H9 (cell line): ENCODE measurements at regions not wholly inside any gene's neighbourhood (a gene's known extent, or its start where the extent isn't known, plus 50 kb on each side); places are given as distances from the start of the nearest gene placed in this dataset.

Experiments used
- DNase-seq: peaks from one replicate; pipeline ENCODE4 v3.0.0-alpha.2; 2017
- H2AFZ ChIP-seq: one replicate; pipeline ENCODE4 v1.6.1; 2013; ENCODE audit warnings: mild to moderate bottlenecking, low read length, control low read depth, moderate library complexity
- H2AK5ac ChIP-seq: 2 replicates; pipeline ENCODE4 v1.6.1; 2013; ENCODE audit warnings: low read length, control low read depth, mixed read lengths; ENCODE audit not compliant: insufficient read length
- H2BK120ac ChIP-seq: one replicate; pipeline ENCODE4 v1.6.1; 2013; ENCODE audit warnings: low read depth, mild to moderate bottlenecking, low read length, control low read depth, inconsistent platforms; ENCODE audit not compliant: poor library complexity, severe bottlenecking
- H2BK12ac ChIP-seq: 2 replicates; pipeline ENCODE4 v1.6.1; 2013; ENCODE audit warnings: low read length, control low read depth, mixed read lengths, low read depth; ENCODE audit not compliant: insufficient read length
- H2BK15ac ChIP-seq: 2 replicates; pipeline ENCODE4 v1.6.1; 2013; ENCODE audit warnings: low read depth, low read length, control low read depth
- H2BK20ac ChIP-seq: one replicate; pipeline ENCODE4 v1.6.1; 2013; ENCODE audit warnings: low read depth, mild to moderate bottlenecking, low read length, control low read depth, inconsistent platforms; ENCODE audit not compliant: poor library complexity, severe bottlenecking
- H2BK5ac ChIP-seq: 2 replicates; pipeline ENCODE4 v1.6.1; 2013; ENCODE audit warnings: low read length, control low read depth, mixed read lengths; ENCODE audit not compliant: insufficient read length
- H3K14ac ChIP-seq: 2 replicates; pipeline ENCODE4 v1.6.1; 2013; ENCODE audit warnings: low read length, control low read depth; ENCODE audit not compliant: insufficient read depth
- H3K18ac ChIP-seq: 2 replicates; pipeline ENCODE4 v1.6.1; 2013; ENCODE audit warnings: low read depth, mild to moderate bottlenecking, mixed read lengths, low read length, control low read depth; ENCODE audit not compliant: insufficient read length
- H3K23ac ChIP-seq: 2 replicates; pipeline ENCODE4 v1.6.1; 2013; ENCODE audit warnings: low read length, control low read depth, mixed read lengths, low read depth; ENCODE audit not compliant: insufficient read length
- H3K23me2 ChIP-seq: 2 replicates; pipeline ENCODE4 v1.6.1; 2013; ENCODE audit warnings: low read depth, mild to moderate bottlenecking, mixed read lengths, low read length, control low read depth; ENCODE audit not compliant: insufficient read length, poor library complexity, severe bottlenecking
- H3K27ac ChIP-seq: 2 replicates; pipeline ENCODE4 v1.5.1; 2013; ENCODE audit warnings: low read length, control low read depth, mixed read lengths, low read depth; ENCODE audit not compliant: insufficient read length
- H3K27me3 ChIP-seq: 2 replicates; pipeline ENCODE4 v1.6.1; 2013; ENCODE audit warnings: low read length, control low read depth, inconsistent platforms; ENCODE audit not compliant: insufficient read depth
- H3K4ac ChIP-seq: 2 replicates; pipeline ENCODE4 v1.6.1; 2013; ENCODE audit warnings: low read depth, mild to moderate bottlenecking, control low read depth, inconsistent platforms, low read length, moderate library complexity
- H3K4me1 ChIP-seq: 2 replicates; pipeline ENCODE4 v1.6.1; 2013; ENCODE audit warnings: low read length, control low read depth, inconsistent platforms; ENCODE audit not compliant: insufficient read depth
- H3K4me2 ChIP-seq: 2 replicates; pipeline ENCODE4 v1.6.1; 2013; ENCODE audit warnings: low read length, control low read depth, mixed read lengths; ENCODE audit not compliant: insufficient read length, insufficient read depth
- H3K56ac ChIP-seq: 2 replicates; pipeline ENCODE4 v1.6.1; 2013; ENCODE audit warnings: low read depth, mild to moderate bottlenecking, mixed read lengths, low read length, control low read depth; ENCODE audit not compliant: insufficient read length
- H3K79me1 ChIP-seq: 2 replicates; pipeline ENCODE4 v1.6.1; 2013; ENCODE audit warnings: low read depth, mild to moderate bottlenecking, moderate library complexity, low read length, control low read depth, inconsistent platforms; ENCODE audit not compliant: insufficient read depth, poor library complexity, severe bottlenecking
- H3K79me2 ChIP-seq: 2 replicates; pipeline ENCODE4 v1.6.1; 2013; ENCODE audit warnings: low read length, control low read depth, inconsistent platforms; ENCODE audit not compliant: insufficient read depth
- H3K9ac ChIP-seq: 2 replicates; pipeline ENCODE4 v1.6.1; 2013; ENCODE audit warnings: low read length, control low read depth, mixed read lengths; ENCODE audit not compliant: insufficient read length; ENCODE audit errors: extremely low read depth
- H3K9me3 ChIP-seq: one replicate; pipeline ENCODE4 v1.6.1; 2013; ENCODE audit warnings: low read depth, low read length, inconsistent platforms; ENCODE audit not compliant: control insufficient read depth
- H3T11ph ChIP-seq: one replicate; pipeline ENCODE4 v1.6.1; 2013; ENCODE audit warnings: mild to moderate bottlenecking, low read length, control low read depth, inconsistent platforms
- H4K20me1 ChIP-seq: one replicate; pipeline ENCODE4 v1.6.1; 2013; ENCODE audit not compliant: control insufficient read depth, insufficient read length, insufficient read depth
- H4K5ac ChIP-seq: 2 replicates; pipeline ENCODE4 v1.6.1; 2013; ENCODE audit warnings: low read depth, mild to moderate bottlenecking, mixed read lengths, low read length, control low read depth; ENCODE audit not compliant: insufficient read length
- H4K8ac ChIP-seq: replicated peaks from 2 replicates; pipeline ENCODE4 v1.6.1; 2013; ENCODE audit warnings: low read length, control low read depth, mixed read lengths, low read depth; ENCODE audit not compliant: insufficient read length
- H4K91ac ChIP-seq: 2 replicates; pipeline ENCODE4 v1.6.1; 2013; ENCODE audit warnings: low read depth, mild to moderate bottlenecking, moderate library complexity, mixed read lengths, low read length, control low read depth; ENCODE audit not compliant: insufficient read length
- H3K27ac Mint-ChIP-seq, 3 experiments: 2 replicates in 2 of 3; 3 replicates in 1 of 3; pipeline ENCODE4 v1.8.0; 2020 to 2021; ENCODE audit warnings: mixed read lengths in 3 of 3, mild to moderate bottlenecking in 1 of 3, moderate library complexity in 1 of 3
- H3K27me3 Mint-ChIP-seq: 2 replicates; pipeline ENCODE4 v1.8.0; 2021; ENCODE audit warnings: low read depth, mild to moderate bottlenecking, moderate library complexity, mixed read lengths
- H3K36me3 Mint-ChIP-seq, 3 experiments: 2 replicates in 2 of 3; 3 replicates in 1 of 3; pipeline ENCODE4 v1.8.0; 2020 to 2021; ENCODE audit warnings: low read depth in 3 of 3, mixed read lengths in 3 of 3; ENCODE audit not compliant: insufficient read depth in 1 of 3
- H3K4me1 Mint-ChIP-seq, 2 experiments: 2 replicates each; pipeline ENCODE4 v1.8.0; 2020; ENCODE audit warnings: mixed read lengths in 2 of 2
- H3K4me3 Mint-ChIP-seq, 2 experiments: 2 replicates in 1 of 2; 3 replicates in 1 of 2; pipeline ENCODE4 v1.8.0; 2020 to 2021; ENCODE audit warnings: mild to moderate bottlenecking in 2 of 2, mixed read lengths in 2 of 2, moderate library complexity in 1 of 2
- H3K9me3 Mint-ChIP-seq, 2 experiments: 2 replicates in 1 of 2; 3 replicates in 1 of 2; pipeline ENCODE4 v1.8.0; 2020; ENCODE audit warnings: mild to moderate bottlenecking in 2 of 2, mixed read lengths in 2 of 2, moderate library complexity in 1 of 2
- CTCF ChIP-seq: fragments of 200-600 bp; sonication (generic); conservative IDR thresholded peaks from 3 replicates; pipeline ENCODE4 v1.8.0; 2021; ENCODE audit warnings: antibody characterized with exemption, mild to moderate bottlenecking
- WGBS: extraction: QIAGEN DNeasy Blood & Tissue Kit; methylation state at CpG from one replicate; pipeline ENCODE4 v1.1.7; 2013; ENCODE audit warnings: missing lambda C conversion rate, low lambda C conversion rate, mixed read lengths; ENCODE audit not compliant: insufficient read length; ENCODE audit errors: extremely low coverage; 5-methylcytosine and 5-hydroxymethylcytosine counted together

GRCh38 chr17:68684949-68685357 lies 83.8 kb upstream of the FAM20A start:
- no peak overlapping the region for H3K9ac ChIP-seq
- no peak overlapping the region for H4K91ac ChIP-seq
- H2BK12ac ChIP-seq: no peak overlapping the region
- no peaks in the 10 kb centered on the region for H3K9me3 ChIP-seq
- no peak overlapping the region for H2AK5ac ChIP-seq
- H3K27me3 Mint-ChIP-seq: no peaks in the 10 kb centered on the region; the same call in 1 of the 2 replicates
- no peak for DNase-seq
- peaks cover 0 to 7% (median 0%) of the 10 kb centered on the region in 3 experiments; a peak in 1 of 7 replicates for H3K36me3 Mint-ChIP-seq
- H2BK5ac ChIP-seq: no peak overlapping the region
- H3K4me2 ChIP-seq: no peak overlapping the region
- H3K23ac ChIP-seq: no peak overlapping the region
- no CpG with 5 or more reads among the region's 3 CpGs for WGBS
- H2BK15ac ChIP-seq: no peak overlapping the region
- H3K4me1 ChIP-seq: no peaks in the 10 kb centered on the region
- no peak overlapping the region for H3K4me3 Mint-ChIP-seq
- H3K18ac ChIP-seq: no peak overlapping the region
- no peak overlapping the region for H3K27ac Mint-ChIP-seq
- no peak overlapping the region for H3T11ph ChIP-seq
- H3K27me3 ChIP-seq: no peaks in the 10 kb centered on the region
- H3K14ac ChIP-seq: no peak overlapping the region
- TF ChIP-seq CTCF: no peak
- no peak overlapping the region for H2BK20ac ChIP-seq
- H3K4ac ChIP-seq: no peak overlapping the region
- no peak overlapping the region for H3K27ac ChIP-seq
- H3K23me2 ChIP-seq: no peaks in the 10 kb centered on the region
- no peaks in the 10 kb centered on the region for H3K4me1 Mint-ChIP-seq
- peaks cover 0 to 6% of the 10 kb centered on the region in 2 experiments; a peak in 2 of 5 replicates for H3K9me3 Mint-ChIP-seq
- H4K8ac ChIP-seq: no peak overlapping the region
- no peak overlapping the region for H2AFZ ChIP-seq
- no peaks in the 10 kb centered on the region for H3K79me2 ChIP-seq
- H3K56ac ChIP-seq: no peak overlapping the region
- H4K20me1 ChIP-seq: no peaks in the 10 kb centered on the region
- no peak overlapping the region for H4K5ac ChIP-seq
- no peak overlapping the region for H2BK120ac ChIP-seq
- no peaks in the 10 kb centered on the region for H3K79me1 ChIP-seq
